ENCODE measurements at regions not wholly inside any gene's neighbourhood (a gene's known extent, or its start where the extent isn't known, plus 50 kb on each side); places are given as distances from the start of the nearest gene placed in this dataset.

GRCh38 chr11:45486461-45486860 is 179.0 kb downstream of the CHST1 start:
- no peak for TF ChIP-seq CTCF (IDR thresholded peaks at IDR 0.05)
- TF ChIP-seq POLR2A (IDR thresholded peaks at IDR 0.05): no peak

Measured in body of pancreas (tissue), 4 donors.